Common myeloid progenitor, CD34-positive (primary cell): ENCODE measurements at regions not wholly inside any gene's neighbourhood (a gene's known extent, or its start where the extent isn't known, plus 50 kb on each side); places are given as distances from the start of the nearest gene placed in this dataset.

ENCODE experiments used
- CTCF ChIA-PET: fragments of 350-600 bp; sonication (Branson Sonifier 250); formaldehyde crosslinking; loops from one replicate; lab custom pipeline; 2021; ENCODE audit warnings: antibody characterized with exemption; lab: Charles Lee
- POLR2A ChIA-PET: fragments of 350-600 bp; sonication (Branson Sonifier 250); formaldehyde crosslinking; loops from one replicate; lab custom pipeline; 2021; ENCODE audit warnings: antibody characterized with exemption; lab: Charles Lee
- DNase-seq, 3 donors: peaks; one replicate each; pipeline versions ENCODE4 v3.0.0 to v3.0.0-alpha.2; 2013
- H3K27ac ChIP-seq, 2 experiments: 1 replicate in 1 of 2; 2 replicates in 1 of 2; pipeline ENCODE4 v1.7.0; 2013; ENCODE audit warnings: inconsistent platforms in 2 of 2, low read length in 2 of 2, mild to moderate bottlenecking in 2 of 2, low read depth in 1 of 2, moderate library complexity in 1 of 2; ENCODE audit not compliant: severe bottlenecking in 2 of 2, insufficient read depth in 1 of 2, poor library complexity in 1 of 2
- H3K27me3 ChIP-seq, 5 experiments: replicated peaks in 2 of 5; 1 replicate in 3 of 5; 2 replicates in 2 of 5; pipeline versions ENCODE4 v1.6.1 to v1.7.0; 2013; ENCODE audit warnings: low read length in 4 of 5, mild to moderate bottlenecking in 2 of 5, moderate library complexity in 2 of 5, inconsistent platforms in 1 of 5; ENCODE audit not compliant: insufficient read depth in 5 of 5, control insufficient read depth in 4 of 5
- H3K36me3 ChIP-seq, 4 experiments: 1 replicate in 2 of 4; 2 replicates in 2 of 4; pipeline versions ENCODE4 v1.6.1 to v1.7.0; 2013; ENCODE audit warnings: low read length in 3 of 4, control low read depth in 1 of 4, mild to moderate bottlenecking in 1 of 4; ENCODE audit not compliant: control insufficient read depth in 4 of 4, insufficient read depth in 4 of 4
- H3K4me1 ChIP-seq, 4 experiments: 1 replicate in 3 of 4; 2 replicates in 1 of 4; pipeline versions ENCODE4 v1.6.1 to v1.7.1; 2013; ENCODE audit warnings: low read length in 3 of 4, mild to moderate bottlenecking in 3 of 4, control low read depth in 1 of 4, inconsistent platforms in 1 of 4, moderate library complexity in 1 of 4; ENCODE audit not compliant: control insufficient read depth in 4 of 4, insufficient read depth in 4 of 4; ENCODE audit errors: control extremely low read depth in 1 of 4
- H3K4me3 ChIP-seq, 7 experiments: 1 replicate in 4 of 7; 2 replicates in 3 of 7; pipeline versions ENCODE4 v1.5.1 to v1.7.0; 2013; ENCODE audit warnings: mild to moderate bottlenecking in 7 of 7, low read length in 6 of 7, moderate library complexity in 6 of 7, inconsistent platforms in 2 of 7, low read depth in 2 of 7, control low read depth in 1 of 7; ENCODE audit not compliant: insufficient read depth in 4 of 7, control insufficient read depth in 1 of 7; ENCODE audit errors: extremely low read depth in 1 of 7
- H3K9me3 ChIP-seq, 5 experiments: 1 replicate in 4 of 5; 2 replicates in 1 of 5; pipeline versions ENCODE4 v1.6.1 to v1.7.1; 2013; ENCODE audit warnings: low read length in 4 of 5, mild to moderate bottlenecking in 2 of 5, inconsistent platforms in 1 of 5, low read depth in 1 of 5, moderate library complexity in 1 of 5; ENCODE audit not compliant: control insufficient read depth in 4 of 5, insufficient read depth in 2 of 5; ENCODE audit errors: control extremely low read depth in 1 of 5
- WGBS: methylation state at CpG from one replicate; pipeline ENCODE4 v1.1.5; 2013; ENCODE audit not compliant: insufficient coverage; 5-methylcytosine and 5-hydroxymethylcytosine counted together

GRCh38 chrX:35733879-35734278 lies 64.3 kb upstream of the MAGEB16 start:
- Histone ChIP-seq H3K9me3 (no peaks in the 10 kb centered on the region), H3K36me3 (no peaks in the 10 kb centered on the region), H3K4me3 (no peak overlapping the region), H3K27me3 (peaks cover 0 to 1% (median 0%) of the 10 kb centered on the region in 5 experiments), H3K4me1 (no peaks in the 10 kb centered on the region), H3K27ac (no peak overlapping the region)
- no peak for DNase-seq
- 85% methylated on average over 7 of the region's 7 CpGs for WGBS
- CTCF ChIA-PET: no interaction called here
- POLR2A ChIA-PET: no interaction called here

- no peaks in the 10 kb centered on the region for H3K4me1 ChIP-seq
- no peaks in the 10 kb centered on the region for H3K9me3 ChIP-seq
- CTCF ChIA-PET: no interaction called here
- no peak overlapping the region for H3K4me3 ChIP-seq
- H3K27ac ChIP-seq: no peak overlapping the region
- H3K27me3 ChIP-seq: peaks cover 0 to 1% (median 0%) of the 10 kb centered on the region in 5 experiments
- H3K36me3 ChIP-seq: no peaks in the 10 kb centered on the region
- DNase-seq: no peak
- 100% methylated on average over 1 of the region's 1 CpG for WGBS
- POLR2A ChIA-PET: no interaction called here
Observed at GRCh38 chrX:35741142-35741541, 57.0 kb upstream of the MAGEB16 start.

GRCh38 chrX:35743331-35743730 lies 54.8 kb upstream of the MAGEB16 start:
- Histone ChIP-seq H3K4me3 (no peak overlapping the region), H3K27me3 (no peaks in the 10 kb centered on the region), H3K4me1 (no peaks in the 10 kb centered on the region), H3K27ac (no peak overlapping the region), H3K36me3 (no peaks in the 10 kb centered on the region), H3K9me3 (no peaks in the 10 kb centered on the region)
- 84% methylated on average over 2 of the region's 2 CpGs for WGBS
- ChIA-PET POLR2A (no interaction called here), CTCF (no interaction called here)
- no peak for DNase-seq
